Heart left ventricle (tissue), 13 donors: ENCODE measurements at regions not wholly inside any gene's neighbourhood (a gene's known extent, or its start where the extent isn't known, plus 50 kb on each side); places are given as distances from the start of the nearest gene placed in this dataset.

Experiments used
- CTCF ChIP-seq, 12 donors: fragments of 200-600 bp; sonication (generic) in 4 of 12; IDR thresholded peaks; one replicate each; pipeline versions ENCODE4 v1.5.0 to v1.8.0; 2018 to 2022; ENCODE audit warnings: antibody characterized with exemption in 12 of 12, mild to moderate bottlenecking in 5 of 12
- POLR2A ChIP-seq, 2 donors: fragments of 450-650 bp; IDR thresholded peaks; one replicate each; pipeline ENCODE4 v1.6.1; 2017; ENCODE audit warnings: antibody characterized with exemption in 2 of 2, mild to moderate bottlenecking in 2 of 2, moderate library complexity in 2 of 2
- donor health status: ischemic (EF 13 %, LVEDD 7.1; RV severe dilation, severe dysfunction).
- donor health status: DM: no; HTN: yes; CAD: no.
- donor health status: DM: no; HTN: no; CAD: no.
- donor health status: ischemic (EF 25% LVEDD 6.9; RV normal size, moderate dysfunction).
- donor health status: ischemic (EF 25% LVEDD 5.7; RV mildly dilated, moderate dysfunction).
- donor health status: ischemic (EF 35%, LVEDD 5.7; RV mildly dilated, moderate dysfunction).
- donor health status: nonischemic (EF 11% LVEDD 7.7; RV severe dilation, severe dysfunction).
- donor health status: DM: yes; HTN: yes; CAD: no.
- donor health status: PGD.
- donor health status: ischemic (EF 29% LVEDD 5.4; RV normal size, mild dysfunction).
- donor health status: nonischemic (EF 23%, LVEDD 6.1; RV moderate dilation, normal function).

- no peak for TF ChIP-seq CTCF (IDR thresholded peaks at IDR 0.05)
- TF ChIP-seq POLR2A (IDR thresholded peaks at IDR 0.05): no peak
Observed at GRCh38 chr5:68395926-68396511, 180.5 kb downstream of the PIK3R1 start.
